ENCODE measurements at regions not wholly inside any gene's neighbourhood (a gene's known extent, or its start where the extent isn't known, plus 50 kb on each side); places are given as distances from the start of the nearest gene placed in this dataset.
A peak's percentile ranks its signal among the peaks of the same experiment; 100 is the strongest.
"Not testable (repeated sequence)": the region's sequence is repeated elsewhere in the genome, so short reads cannot be mapped to it uniquely, and the experiment has no call there.

- no peak for DNase-seq (ENCODE audit: extremely low spot score in 2 of 2)
- intact Hi-C loops (cut with DNase I): no loop called here
- Histone ChIP-seq H3K4me3 (no peak overlapping the region), H3K27me3 (no peaks in the 10 kb centered on the region), H3K4me1 (no peaks in the 10 kb centered on the region), H3K36me3 (no peaks in the 10 kb centered on the region), H3K9me3 (no peaks in the 10 kb centered on the region), H3K27ac (no peak overlapping the region)
- TF ChIP-seq POLR2A (IDR thresholded peaks at IDR 0.05) (no peak), POLR2AphosphoS5 (IDR thresholded peaks at IDR 0.05; ENCODE audit: insufficient read depth in 1 of 2, low read depth in 1 of 2) (no peak), CTCF (IDR thresholded peaks at IDR 0.05) (no peak)
These were observed 313.2 kb upstream of the B3GAT1 start for GRCh38 chr11:134725211-134725610.

- Histone ChIP-seq H3K27ac (no peak overlapping the region), H3K36me3 (no peaks in the 10 kb centered on the region), H3K9me3 (no peaks in the 10 kb centered on the region), H3K4me3 (no peak overlapping the region), H3K27me3 (no peaks in the 10 kb centered on the region), H3K4me1 (no peaks in the 10 kb centered on the region)
- DNase-seq (ENCODE audit: extremely low spot score in 2 of 2): no peak
- TF ChIP-seq POLR2AphosphoS5 (IDR thresholded peaks at IDR 0.05; ENCODE audit: insufficient read depth in 1 of 2, low read depth in 1 of 2) (no peak), CTCF (IDR thresholded peaks at IDR 0.05) (no peak), POLR2A (IDR thresholded peaks at IDR 0.05) (no peak)
- intact Hi-C loops (cut with DNase I): no loop called here
These were observed 312.7 kb upstream of the B3GAT1 start for GRCh38 chr11:134724779-134725140.

DNA sequence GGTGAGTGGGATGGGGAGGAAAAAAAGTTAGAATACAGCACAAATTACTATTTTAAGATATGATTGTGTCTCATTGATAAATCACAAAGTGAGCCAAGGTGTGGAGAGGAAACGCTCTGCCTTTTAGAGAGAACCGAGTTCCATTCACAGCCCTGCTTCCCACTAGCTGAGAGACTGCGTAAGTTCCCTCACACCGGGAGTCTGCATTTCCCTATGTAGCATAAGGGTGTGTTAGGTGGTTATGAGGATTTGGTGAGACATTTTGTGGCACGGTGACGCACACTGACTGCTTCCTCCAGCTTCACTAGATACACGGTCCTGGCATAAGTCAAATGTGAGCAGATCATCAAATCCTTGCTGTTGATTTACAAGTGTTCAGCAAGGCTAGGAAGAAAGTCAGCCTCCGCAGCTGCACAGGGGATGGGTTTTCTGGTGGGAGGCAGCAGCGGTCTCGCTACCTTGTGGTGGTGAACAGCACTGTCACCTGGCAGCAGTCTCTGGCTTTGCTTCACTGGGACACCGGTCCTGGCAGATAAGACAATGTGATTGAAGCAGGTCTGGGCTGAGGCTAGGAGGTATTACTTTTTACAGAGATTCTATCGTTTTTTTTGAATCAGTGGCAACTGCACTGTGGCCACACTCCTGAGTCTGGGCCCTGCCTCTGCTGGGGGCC, 312.2 kb upstream of the B3GAT1 start:
- Histone ChIP-seq H3K36me3 (no peaks in the 10 kb centered on the region), H3K27me3 (no peaks in the 10 kb centered on the region), H3K4me3 (no peak overlapping the region), H3K9me3 (no peaks in the 10 kb centered on the region), H3K4me1 (no peaks in the 10 kb centered on the region), H3K27ac (no peak overlapping the region)
- DNase-seq (ENCODE audit: extremely low spot score in 2 of 2): no peak
- intact Hi-C loops (cut with DNase I): no loop called here
- no peak for TF ChIP-seq CTCF (IDR thresholded peaks at IDR 0.05)
- TF ChIP-seq POLR2A (IDR thresholded peaks at IDR 0.05): no peak
- no peak for TF ChIP-seq POLR2AphosphoS5 (IDR thresholded peaks at IDR 0.05; ENCODE audit: insufficient read depth in 1 of 2, low read depth in 1 of 2)

GRCh38 chr11:134720691-134721070, 308.6 kb upstream of the B3GAT1 start:
- H3K4me1 ChIP-seq; H3K27me3 ChIP-seq; intact Hi-C loops (cut with DNase I); H3K4me3 ChIP-seq; DNase-seq (ENCODE audit: extremely low spot score in 2 of 2); H3K9me3 ChIP-seq; H3K27ac ChIP-seq; H3K36me3 ChIP-seq: not testable (repeated sequence)

GRCh38 chr11:134719940-134720690, 308.1 kb upstream of the B3GAT1 start:
- not testable (repeated sequence) for H3K9me3 ChIP-seq, H3K27me3 ChIP-seq, H3K4me1 ChIP-seq

GRCh38 chr11:134719397-134719796, 307.4 kb upstream of the B3GAT1 start:
- TF ChIP-seq POLR2A (IDR thresholded peaks at IDR 0.05): no peak
- H3K9me3 ChIP-seq: no peaks in the 10 kb centered on the region
- no peak overlapping the region for H3K4me3 ChIP-seq
- intact Hi-C loops (cut with DNase I): no loop called here
- H3K27ac ChIP-seq: no peak overlapping the region
- DNase-seq (ENCODE audit: extremely low spot score in 2 of 2): peak in 1 of 2 donors; percentile 34
- H3K27me3 ChIP-seq: no peaks in the 10 kb centered on the region
- H3K36me3 ChIP-seq: no peaks in the 10 kb centered on the region
- H3K4me1 ChIP-seq: no peaks in the 10 kb centered on the region

More at GRCh38 chr11:134719940-134720690, 308.1 kb upstream of the B3GAT1 start:
- DNase-seq (ENCODE audit: extremely low spot score in 2 of 2); intact Hi-C loops (cut with DNase I); H3K4me3 ChIP-seq; H3K36me3 ChIP-seq; H3K27ac ChIP-seq: not testable (repeated sequence)
